PFSK-1 (cell line): ENCODE measurements at regions not wholly inside any gene's neighbourhood (a gene's known extent, or its start where the extent isn't known, plus 50 kb on each side); places are given as distances from the start of the nearest gene placed in this dataset.

Experiments used
- POLR2AphosphoS5 ChIP-seq: IDR thresholded peaks from 2 replicates; pipeline ENCODE4 v1.6.1; 2012; ENCODE audit warnings: low read depth, mild to moderate bottlenecking, control low read depth, low read length, moderate library complexity
- SIN3A ChIP-seq: IDR thresholded peaks from 2 replicates; pipeline ENCODE4 v1.6.1; 2012; ENCODE audit warnings: mild to moderate bottlenecking, low read length, moderate library complexity, borderline replicate concordance; ENCODE audit not compliant: insufficient read depth
- TAF1 ChIP-seq: IDR thresholded peaks from 2 replicates; pipeline ENCODE4 v1.6.1; 2012; ENCODE audit warnings: low read length, control low read depth, borderline replicate concordance; ENCODE audit not compliant: insufficient read depth
- TF ChIP-seq, protein P1 (sequence below), 2 experiments: IDR thresholded peaks; 2 replicates each; pipeline versions ENCODE4 v1.6.1 to v1.8.0; 2011 to 2012; ENCODE audit warnings: low read depth in 2 of 2, low read length in 2 of 2, control low read depth in 1 of 2, inconsistent platforms in 1 of 2, mild to moderate bottlenecking in 1 of 2, moderate library complexity in 1 of 2; ENCODE audit not compliant: insufficient read depth in 1 of 2

DNA sequence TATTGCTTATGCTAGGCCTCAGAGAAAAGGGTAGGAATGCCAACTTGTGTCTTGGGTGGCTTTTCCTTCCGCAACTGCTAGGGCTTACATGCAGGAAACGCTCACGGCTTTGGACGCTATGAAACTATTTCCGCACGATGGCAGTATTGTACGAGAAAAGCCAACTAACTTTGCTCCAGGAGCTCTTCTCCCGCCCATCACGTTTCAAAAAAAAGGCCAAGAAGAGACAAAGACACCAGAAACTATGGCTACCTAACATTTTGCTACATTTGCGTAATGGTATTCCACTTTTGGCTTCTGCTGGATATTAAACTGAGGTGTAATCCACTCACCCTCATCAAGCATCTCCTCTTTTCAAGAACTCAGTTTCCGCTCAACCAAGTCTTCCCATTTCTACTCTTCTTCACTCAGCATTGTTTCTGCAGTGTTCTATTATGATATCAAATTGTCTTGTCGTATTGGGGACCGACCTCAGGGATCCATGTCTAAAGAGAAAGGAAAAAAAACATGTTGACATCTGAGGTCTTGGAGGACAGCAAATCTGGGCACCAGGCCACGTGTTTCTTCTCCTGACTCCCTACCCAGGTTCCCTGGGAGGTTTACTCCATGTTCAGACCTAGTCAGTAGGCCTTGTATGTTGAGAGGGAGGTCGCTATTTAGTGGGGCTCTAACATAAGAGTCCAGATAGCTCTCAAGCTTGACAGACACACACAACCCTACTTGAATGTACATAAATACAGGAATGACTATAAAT, 239.4 kb upstream of the STK26 start:
- TF ChIP-seq SIN3A (no peak), TAF1 (no peak), POLR2AphosphoS5 (no peak)
- TF ChIP-seq, protein P1, sequence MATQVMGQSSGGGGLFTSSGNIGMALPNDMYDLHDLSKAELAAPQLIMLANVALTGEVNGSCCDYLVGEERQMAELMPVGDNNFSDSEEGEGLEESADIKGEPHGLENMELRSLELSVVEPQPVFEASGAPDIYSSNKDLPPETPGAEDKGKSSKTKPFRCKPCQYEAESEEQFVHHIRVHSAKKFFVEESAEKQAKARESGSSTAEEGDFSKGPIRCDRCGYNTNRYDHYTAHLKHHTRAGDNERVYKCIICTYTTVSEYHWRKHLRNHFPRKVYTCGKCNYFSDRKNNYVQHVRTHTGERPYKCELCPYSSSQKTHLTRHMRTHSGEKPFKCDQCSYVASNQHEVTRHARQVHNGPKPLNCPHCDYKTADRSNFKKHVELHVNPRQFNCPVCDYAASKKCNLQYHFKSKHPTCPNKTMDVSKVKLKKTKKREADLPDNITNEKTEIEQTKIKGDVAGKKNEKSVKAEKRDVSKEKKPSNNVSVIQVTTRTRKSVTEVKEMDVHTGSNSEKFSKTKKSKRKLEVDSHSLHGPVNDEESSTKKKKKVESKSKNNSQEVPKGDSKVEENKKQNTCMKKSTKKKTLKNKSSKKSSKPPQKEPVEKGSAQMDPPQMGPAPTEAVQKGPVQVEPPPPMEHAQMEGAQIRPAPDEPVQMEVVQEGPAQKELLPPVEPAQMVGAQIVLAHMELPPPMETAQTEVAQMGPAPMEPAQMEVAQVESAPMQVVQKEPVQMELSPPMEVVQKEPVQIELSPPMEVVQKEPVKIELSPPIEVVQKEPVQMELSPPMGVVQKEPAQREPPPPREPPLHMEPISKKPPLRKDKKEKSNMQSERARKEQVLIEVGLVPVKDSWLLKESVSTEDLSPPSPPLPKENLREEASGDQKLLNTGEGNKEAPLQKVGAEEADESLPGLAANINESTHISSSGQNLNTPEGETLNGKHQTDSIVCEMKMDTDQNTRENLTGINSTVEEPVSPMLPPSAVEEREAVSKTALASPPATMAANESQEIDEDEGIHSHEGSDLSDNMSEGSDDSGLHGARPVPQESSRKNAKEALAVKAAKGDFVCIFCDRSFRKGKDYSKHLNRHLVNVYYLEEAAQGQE (IDR thresholded peaks at IDR 0.05; ENCODE audit: insufficient read depth in 1 of 2, low read depth in 2 of 2, low read length in 2 of 2) = no peak
